IMR-90 (cell line): ENCODE measurements at regions not wholly inside any gene's neighbourhood (a gene's known extent, or its start where the extent isn't known, plus 50 kb on each side); places are given as distances from the start of the nearest gene placed in this dataset.

Experiments
- ATAC-seq: fragments of 200-7000 bp; cut with Tn5 transposase; 2 replicates; pipeline ENCODE4 v1.9.1; 2020; ENCODE audit warnings: low read depth, mild to moderate bottlenecking, moderate library complexity
- BruUV-seq: library from RNA; stranded (reverse); fragments of 400-500 nt; replicated peaks from 2 replicates; lab custom pipeline; 2021; lab: Mats Ljungman, UMichigan
- CTCF ChIA-PET: fragments of 300-600 bp; formaldehyde crosslinking; extraction: SDS; loops from one replicate; lab custom pipeline; 2021; ENCODE audit warnings: antibody characterized with exemption; lab: Yijun Ruan, JAX
- POLR2A ChIA-PET: fragments of 300-600 bp; sonication (Branson Sonifier 250); formaldehyde crosslinking; loops from one replicate; lab custom pipeline; 2022; ENCODE audit warnings: antibody characterized with exemption; ENCODE audit not compliant: unreplicated experiment; lab: Charles Lee
- DNase-seq: peaks from one replicate; pipeline ENCODE4 v3.0.0; 2013
- H2AFZ ChIP-seq: replicated peaks from 2 replicates; pipeline ENCODE3; 2013; ENCODE audit warnings: low read length, mild to moderate bottlenecking; ENCODE audit not compliant: poor library complexity
- H2AK5ac ChIP-seq: 2 replicates; pipeline ENCODE4 v1.6.1; 2013; ENCODE audit warnings: low read depth, low read length, inconsistent platforms
- H2AK9ac ChIP-seq: replicated peaks from 2 replicates; pipeline ENCODE3; 2013; ENCODE audit warnings: mild to moderate bottlenecking, low read depth, low read length, moderate library complexity; ENCODE audit not compliant: poor library complexity
- H2BK120ac ChIP-seq: 2 replicates; pipeline ENCODE4 v1.6.1; 2013; ENCODE audit warnings: low read depth, low read length, inconsistent platforms
- H2BK15ac ChIP-seq: 3 replicates; pipeline ENCODE4 v1.6.1; 2013; ENCODE audit warnings: low read depth, low read length, inconsistent platforms
- H2BK20ac ChIP-seq: 2 replicates; pipeline ENCODE4 v1.6.1; 2013; ENCODE audit warnings: low read depth, mild to moderate bottlenecking, inconsistent platforms, low read length, moderate library complexity
- H2BK5ac ChIP-seq: 2 replicates; pipeline ENCODE4 v1.6.1; 2013; ENCODE audit warnings: mild to moderate bottlenecking, low read depth, low read length, inconsistent platforms; ENCODE audit not compliant: poor library complexity, severe bottlenecking
- H3K14ac ChIP-seq: replicated peaks from 2 replicates; pipeline ENCODE4 v1.6.1; 2013; ENCODE audit warnings: low read depth, low read length, inconsistent platforms
- H3K18ac ChIP-seq: 2 replicates; pipeline ENCODE4 v1.6.1; 2013; ENCODE audit warnings: low read depth, low read length, control low read depth
- H3K23ac ChIP-seq: 2 replicates; pipeline ENCODE4 v1.6.1; 2013; ENCODE audit warnings: low read depth, low read length, inconsistent platforms
- H3K27ac ChIP-seq: 2 replicates; pipeline ENCODE4 v1.5.1; 2013; ENCODE audit warnings: mild to moderate bottlenecking, control low read depth, low read length; ENCODE audit not compliant: insufficient read depth
- H3K27me3 ChIP-seq: 2 replicates; pipeline ENCODE4 v1.6.1; 2013; ENCODE audit warnings: low read length; ENCODE audit not compliant: control insufficient read depth, insufficient read depth
- H3K36me3 ChIP-seq: 2 replicates; pipeline ENCODE4 v1.6.1; 2013; ENCODE audit warnings: low read length, mixed read lengths; ENCODE audit not compliant: control insufficient read depth, insufficient read depth
- H3K4ac ChIP-seq: 2 replicates; pipeline ENCODE4 v1.6.1; 2013; ENCODE audit warnings: low read depth, low read length, inconsistent platforms
- H3K4me1 ChIP-seq: 2 replicates; pipeline ENCODE4 v1.6.1; 2013; ENCODE audit warnings: low read length, mixed read lengths; ENCODE audit not compliant: control insufficient read depth, insufficient read depth
- H3K4me2 ChIP-seq: 2 replicates; pipeline ENCODE4 v1.6.1; 2013; ENCODE audit warnings: low read depth, mild to moderate bottlenecking, control low read depth, low read length, moderate library complexity
- H3K4me3 ChIP-seq: 2 replicates; pipeline ENCODE4 v1.5.1; 2013; ENCODE audit warnings: low read depth, mild to moderate bottlenecking, control low read depth, low read length, moderate library complexity; ENCODE audit not compliant: insufficient read depth
- H3K56ac ChIP-seq: 2 replicates; pipeline ENCODE4 v1.6.1; 2013; ENCODE audit warnings: low read length, inconsistent platforms; ENCODE audit not compliant: insufficient read depth; ENCODE audit errors: extremely low read depth
- H3K79me1 ChIP-seq, 2 experiments: 2 replicates each; pipeline ENCODE4 v1.6.1; 2013; ENCODE audit warnings: low read length in 2 of 2, inconsistent platforms in 1 of 2, low read depth in 1 of 2
- H3K9ac ChIP-seq: 2 replicates; pipeline ENCODE4 v1.6.1; 2013; ENCODE audit warnings: low read depth, low read length, control low read depth
- H3K9me1 ChIP-seq: 2 replicates; pipeline ENCODE4 v1.6.1; 2013; ENCODE audit warnings: low read length, inconsistent platforms; ENCODE audit not compliant: insufficient read depth
- H3K9me3 ChIP-seq: 2 replicates; pipeline ENCODE4 v1.6.1; 2013; ENCODE audit warnings: low read length; ENCODE audit not compliant: control insufficient read depth, insufficient read depth
- H4K20me1 ChIP-seq: 2 replicates; pipeline ENCODE4 v1.6.1; 2013; ENCODE audit warnings: low read length, inconsistent platforms; ENCODE audit not compliant: insufficient read depth
- H4K5ac ChIP-seq: 2 replicates; pipeline ENCODE4 v1.6.1; 2013; ENCODE audit warnings: mild to moderate bottlenecking, low read depth, low read length, control low read depth
- H4K8ac ChIP-seq, 2 experiments: 2 replicates each; pipeline ENCODE4 v1.6.1; 2013; ENCODE audit warnings: low read depth in 2 of 2, low read length in 2 of 2, control low read depth in 1 of 2, inconsistent platforms in 1 of 2
- H4K91ac ChIP-seq: 2 replicates; pipeline ENCODE4 v1.6.1; 2013; ENCODE audit warnings: low read depth, low read length, inconsistent platforms; ENCODE audit not compliant: insufficient read depth
- CHD1 ChIP-seq: IDR thresholded peaks from 2 replicates; pipeline ENCODE4 v1.6.1; 2012; ENCODE audit warnings: low read depth, low read length, improper control_type of control experiment
- MAFK ChIP-seq: IDR thresholded peaks from 2 replicates; pipeline ENCODE4 v1.6.1; 2012; ENCODE audit warnings: low read depth, low read length, improper control_type of control experiment
- MXI1 ChIP-seq: IDR thresholded peaks from 2 replicates; pipeline ENCODE4 v1.6.1; 2012; ENCODE audit warnings: low read depth, mild to moderate bottlenecking, low read length, moderate library complexity, borderline replicate concordance
- POLR2A ChIP-seq: IDR thresholded peaks from 2 replicates; pipeline ENCODE4 v1.6.1; 2012; ENCODE audit warnings: mild to moderate bottlenecking, low read depth, low read length
- RCOR1 ChIP-seq: IDR thresholded peaks from 2 replicates; pipeline ENCODE4 v1.6.1; 2012; ENCODE audit warnings: mild to moderate bottlenecking, low read length, improper control_type of control experiment; ENCODE audit not compliant: insufficient replicate concordance
- SMC3 ChIP-seq: fragments of 150-350 bp; IDR thresholded peaks from 2 replicates; pipeline ENCODE4 v1.6.1; 2016; ENCODE audit warnings: low read depth, mild to moderate bottlenecking, antibody characterized with exemption, low read length, moderate library complexity
- WGBS, 2 experiments: methylation state at CpG; one replicate each; pipeline versions ENCODE4 v1.1.5 to v1.1.7; 2013; ENCODE audit warnings: missing lambda C conversion rate in 2 of 2; ENCODE audit not compliant: insufficient read length in 1 of 2; ENCODE audit errors: extremely low coverage in 2 of 2; 5-methylcytosine and 5-hydroxymethylcytosine counted together
- dilution Hi-C: fragments of 300-500 bp; cut with HindIII; formaldehyde crosslinking; loops from one replicate; pipeline ENCODE4 v1.14.3; 2018; ENCODE audit warnings: low sequenced_read_pairs; ENCODE audit not compliant: unreplicated experiment
- in situ Hi-C: fragments of 300-500 bp; cut with MboI; formaldehyde crosslinking; loops from 3 replicates; pipeline ENCODE4 v1.14.3; 2019; ENCODE audit warnings: low sequenced_read_pairs, inconsistent platforms, mixed read lengths
- intact Hi-C: fragments of 100-400 bp; cut with micrococcal nuclease; formaldehyde crosslinking; loops from 2 replicates; pipeline ENCODE4 v1.10.0; 2022

- no peaks in the 10 kb centered on the region for H3K27me3 ChIP-seq
- no peaks in the 10 kb centered on the region for H3K9me3 ChIP-seq
- peaks cover 10% of the 10 kb centered on the region for H3K4me1 ChIP-seq
- 0 out of 2 replicates have a peak overlapping the region, but pooled peaks have one; percentile 41 for H4K91ac ChIP-seq
- ATAC-seq (no peak), DNase-seq (no peak)
- no peak overlapping the region for H4K8ac ChIP-seq
- H3K79me1 ChIP-seq: no peaks in the 10 kb centered on the region
- peak overlapping the region; percentile 69; the same call in 1 of the 2 replicates for H3K18ac ChIP-seq
- H4K5ac ChIP-seq: peak overlapping the region; percentile 46; the same call in 1 of the 2 replicates
- no peaks in the 10 kb centered on the region for H3K9me1 ChIP-seq
- no peak overlapping the region for H3K9ac ChIP-seq
- no peak overlapping the region for H2BK120ac ChIP-seq
- H3K36me3 ChIP-seq: no peaks in the 10 kb centered on the region
- peak overlapping the region; percentile 24; the same call in 1 of the 2 replicates for H3K4ac ChIP-seq
- in situ Hi-C loops: loop anchor here (5.0 kb wide), 1 partner anchor 471 kb away; no protein-coding TSS in a partner anchor
- dilution Hi-C loops: loop anchor here (10.0 kb wide), 1 partner anchor 182 kb away; no protein-coding TSS in a partner anchor
- H2BK5ac ChIP-seq: peak overlapping the region; percentile 35
- peak overlapping the region; percentile 83; the same call in 2 of the 3 replicates for H2BK15ac ChIP-seq
- no CpG with 5 or more reads among the region's 4 CpGs for WGBS, 2 experiments
- intact Hi-C loops: loop anchor here (5.0 kb wide), 3 partner anchors 221 to 326 kb away; partner anchors contain the start of gene SGK1
- H2AK9ac ChIP-seq: no peak overlapping the region
- TF ChIP-seq MAFK (no peak), CHD1 (no peak), POLR2A (no peak), RCOR1 (no peak), MXI1 (no peak), SMC3 (no peak)
- CTCF ChIA-PET: interaction anchor here (2.5 kb wide), 1 partner anchor 180 kb away, joined by 11 read pairs; no protein-coding TSS in a partner anchor
- H3K23ac ChIP-seq: no peak overlapping the region
- H3K4me2 ChIP-seq: no peak overlapping the region
- no peak overlapping the region for H3K56ac ChIP-seq
- no peak overlapping the region for H2AFZ ChIP-seq
- BruUV-seq: no TSS peak
- H2AK5ac ChIP-seq: peak overlapping the region; percentile 45; the same call in 1 of the 2 replicates
- no peak overlapping the region for H3K27ac ChIP-seq
- peak overlapping the region; percentile 27; the same call in 1 of the 2 replicates for H2BK20ac ChIP-seq
- no peaks in the 10 kb centered on the region for H4K20me1 ChIP-seq
- no peak overlapping the region for H3K4me3 ChIP-seq
- POLR2A ChIA-PET: no interaction called here
- 0 out of 2 replicates have a peak overlapping the region, but pooled peaks have one; percentile 33 for H3K14ac ChIP-seq
Measured at GRCh38 chr6:134642819-134643218, 307.1 kb downstream of the ALDH8A1 start.
